ENCODE measurements at regions not wholly inside any gene's neighbourhood (a gene's known extent, or its start where the extent isn't known, plus 50 kb on each side); places are given as distances from the start of the nearest gene placed in this dataset.

DNA sequence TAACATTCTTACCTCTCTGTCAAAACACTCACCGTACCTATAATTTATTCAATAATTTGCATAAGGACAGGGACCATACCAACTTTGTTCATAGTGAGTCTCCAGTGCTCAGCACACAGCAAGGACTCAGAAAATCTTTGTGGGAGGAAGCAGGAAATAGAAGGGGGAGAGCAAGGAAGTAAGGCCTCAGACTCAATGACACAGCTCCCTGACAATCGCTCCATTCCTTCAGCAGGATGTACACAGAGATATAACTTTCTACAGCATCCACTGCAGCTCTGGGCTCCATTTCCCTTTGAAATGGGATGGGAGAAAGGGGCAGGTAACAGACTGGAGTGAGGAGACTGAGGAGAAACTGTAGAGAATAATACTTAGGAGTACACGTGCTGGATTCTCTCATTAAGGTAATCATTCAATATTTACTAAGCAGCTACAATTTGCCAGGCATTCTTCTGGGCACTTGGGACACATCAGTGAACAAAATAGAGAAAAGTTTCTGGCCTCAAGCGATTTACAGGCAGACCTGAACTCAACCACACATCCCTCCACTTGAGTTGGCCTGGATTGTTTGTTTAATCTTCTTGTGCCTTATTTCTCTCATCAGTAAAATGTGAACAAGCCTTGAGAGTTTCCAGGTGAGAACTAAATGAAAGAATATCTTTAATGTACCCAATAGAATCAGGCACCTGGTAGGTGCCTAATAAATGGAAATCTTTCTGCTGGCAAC lies 330.3 kb upstream of the THBS1 start:
- no TSS peak for BruUV-seq (replicated peaks)
- Histone ChIP-seq H4K20me1 (ENCODE audit: insufficient read depth, low read length) (no peaks in the 10 kb centered on the region), H3K79me2 (ENCODE audit: insufficient read depth, low read depth, low read length) (no peaks in the 10 kb centered on the region), H3K9me3 (ENCODE audit: low read length) (no peaks in the 10 kb centered on the region; the same call in 1 of the 2 replicates), H3K36me3 (ENCODE audit: insufficient read depth, low read length) (no peaks in the 10 kb centered on the region), H3K4me2 (ENCODE audit: low read length) (no peak overlapping the region), H3K4me3 (ENCODE audit: low read depth, low read length, poor library complexity, severe bottlenecking) (no peak overlapping the region), H3K4me1 (ENCODE audit: insufficient read depth, low read length, poor library complexity, severe bottlenecking) (no peaks in the 10 kb centered on the region), H3K27ac (ENCODE audit: low read depth, low read length, poor library complexity, severe bottlenecking) (no peak overlapping the region), H3K9me2 (ENCODE audit: insufficient read depth, low read length) (no peaks in the 10 kb centered on the region), H2AFZ (ENCODE audit: low read length) (no peak overlapping the region)
- ChIA-PET CTCF (ENCODE audit: unreplicated experiment) (no interaction called here), POLR2A (no interaction called here)
- no peak for DNase-seq (ENCODE audit: low spot score)
- intact Hi-C loops (cut with micrococcal nuclease; ENCODE audit: unreplicated experiment), result no loop called here
- no peak for TF ChIP-seq EZH2phosphoT487 (IDR thresholded peaks at IDR 0.05; ENCODE audit: borderline replicate concordance, low read depth, low read length)
- TF ChIP-seq, protein P1, sequence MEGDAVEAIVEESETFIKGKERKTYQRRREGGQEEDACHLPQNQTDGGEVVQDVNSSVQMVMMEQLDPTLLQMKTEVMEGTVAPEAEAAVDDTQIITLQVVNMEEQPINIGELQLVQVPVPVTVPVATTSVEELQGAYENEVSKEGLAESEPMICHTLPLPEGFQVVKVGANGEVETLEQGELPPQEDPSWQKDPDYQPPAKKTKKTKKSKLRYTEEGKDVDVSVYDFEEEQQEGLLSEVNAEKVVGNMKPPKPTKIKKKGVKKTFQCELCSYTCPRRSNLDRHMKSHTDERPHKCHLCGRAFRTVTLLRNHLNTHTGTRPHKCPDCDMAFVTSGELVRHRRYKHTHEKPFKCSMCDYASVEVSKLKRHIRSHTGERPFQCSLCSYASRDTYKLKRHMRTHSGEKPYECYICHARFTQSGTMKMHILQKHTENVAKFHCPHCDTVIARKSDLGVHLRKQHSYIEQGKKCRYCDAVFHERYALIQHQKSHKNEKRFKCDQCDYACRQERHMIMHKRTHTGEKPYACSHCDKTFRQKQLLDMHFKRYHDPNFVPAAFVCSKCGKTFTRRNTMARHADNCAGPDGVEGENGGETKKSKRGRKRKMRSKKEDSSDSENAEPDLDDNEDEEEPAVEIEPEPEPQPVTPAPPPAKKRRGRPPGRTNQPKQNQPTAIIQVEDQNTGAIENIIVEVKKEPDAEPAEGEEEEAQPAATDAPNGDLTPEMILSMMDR (conservative IDR thresholded peaks at IDR 0.05; ENCODE audit: low read length), result no peak

DNA sequence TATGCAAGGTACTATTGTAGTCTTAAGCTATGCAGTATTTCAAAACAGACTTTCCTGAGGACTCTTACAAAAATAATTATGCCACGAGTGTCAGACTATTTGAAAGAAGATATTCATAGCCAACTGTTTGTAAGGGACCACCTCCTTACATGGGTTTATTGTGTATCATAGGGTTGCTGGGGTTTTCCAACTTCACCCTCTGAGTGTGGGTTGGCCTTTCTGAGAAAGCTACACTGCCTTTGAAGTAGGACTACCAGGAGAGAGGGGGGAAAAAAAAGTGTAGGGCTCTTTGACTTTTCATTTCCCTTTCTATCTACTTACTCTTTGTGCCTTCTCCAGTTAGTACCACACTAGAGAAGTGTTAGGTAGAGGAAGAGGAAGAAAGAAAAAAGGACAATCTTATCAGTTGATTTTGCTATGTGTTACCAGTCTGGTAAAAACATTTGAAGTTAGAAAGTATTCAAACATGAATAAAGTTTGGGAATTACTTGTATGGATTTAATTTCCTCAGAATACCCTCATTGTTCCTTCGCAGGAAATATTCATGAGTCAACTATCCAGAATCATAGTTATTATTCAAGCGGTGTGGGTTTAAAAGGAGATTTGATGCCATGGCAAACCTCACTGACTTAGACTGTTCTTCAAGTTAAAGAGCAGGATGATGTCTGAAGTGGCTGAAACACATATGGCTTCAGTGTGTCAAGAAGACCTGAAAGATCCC lies 329.3 kb upstream of the THBS1 start:
- H3K9me3 ChIP-seq (ENCODE audit: low read length), result no peaks in the 10 kb centered on the region; the same call in 1 of the 2 replicates
- TF ChIP-seq, protein P1 (conservative IDR thresholded peaks at IDR 0.05; ENCODE audit: low read length), result no peak
- TF ChIP-seq EZH2phosphoT487 (IDR thresholded peaks at IDR 0.05; ENCODE audit: borderline replicate concordance, low read depth, low read length), result no peak
- intact Hi-C loops (cut with micrococcal nuclease; ENCODE audit: unreplicated experiment), result no loop called here
- CTCF ChIA-PET (ENCODE audit: unreplicated experiment), result no interaction called here
- H3K4me2 ChIP-seq (ENCODE audit: low read length), result no peak overlapping the region
- H3K9me2 ChIP-seq (ENCODE audit: insufficient read depth, low read length), result no peaks in the 10 kb centered on the region
- H2AFZ ChIP-seq (ENCODE audit: low read length), result no peak overlapping the region
- no TSS peak for BruUV-seq (replicated peaks)
- H4K20me1 ChIP-seq (ENCODE audit: insufficient read depth, low read length), result no peaks in the 10 kb centered on the region
- H3K4me1 ChIP-seq (ENCODE audit: insufficient read depth, low read length, poor library complexity, severe bottlenecking), result no peaks in the 10 kb centered on the region
- no peaks in the 10 kb centered on the region for H3K36me3 ChIP-seq (ENCODE audit: insufficient read depth, low read length)
- no peaks in the 10 kb centered on the region for H3K79me2 ChIP-seq (ENCODE audit: insufficient read depth, low read depth, low read length)
- no peak overlapping the region for H3K4me3 ChIP-seq (ENCODE audit: low read depth, low read length, poor library complexity, severe bottlenecking)
- no peak overlapping the region for H3K27ac ChIP-seq (ENCODE audit: low read depth, low read length, poor library complexity, severe bottlenecking)
- no peak for DNase-seq (ENCODE audit: low spot score)
- POLR2A ChIA-PET, result no interaction called here

DNA sequence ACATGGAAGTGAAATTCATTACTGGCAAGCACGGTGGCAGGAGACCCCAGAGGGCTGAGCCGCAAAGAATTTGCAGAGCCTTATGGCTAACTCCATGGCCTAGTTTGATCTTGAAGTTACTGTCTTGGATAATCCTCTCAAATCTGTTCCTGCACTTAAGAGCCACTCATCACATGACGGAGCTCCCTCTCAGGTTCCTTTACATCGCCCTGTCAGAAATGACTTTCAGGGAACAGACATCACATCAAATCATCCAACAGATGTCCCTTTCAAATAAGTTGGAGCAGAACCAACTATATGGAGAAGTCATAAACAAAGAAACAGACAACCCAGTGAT lies 328.8 kb upstream of the THBS1 start:
- intact Hi-C loops (cut with micrococcal nuclease; ENCODE audit: unreplicated experiment), result no loop called here

More for the DNA sequence above, 328.8 kb upstream of the THBS1 start:
- Histone ChIP-seq H3K36me3 (ENCODE audit: insufficient read depth, low read length) (no peaks in the 10 kb centered on the region), H3K9me2 (ENCODE audit: insufficient read depth, low read length) (no peaks in the 10 kb centered on the region), H3K79me2 (ENCODE audit: insufficient read depth, low read depth, low read length) (no peaks in the 10 kb centered on the region), H3K4me3 (ENCODE audit: low read depth, low read length, poor library complexity, severe bottlenecking) (no peak overlapping the region), H2AFZ (ENCODE audit: low read length) (no peak overlapping the region), H3K4me1 (ENCODE audit: insufficient read depth, low read length, poor library complexity, severe bottlenecking) (no peaks in the 10 kb centered on the region), H3K4me2 (ENCODE audit: low read length) (no peak overlapping the region), H3K27ac (ENCODE audit: low read depth, low read length, poor library complexity, severe bottlenecking) (no peak overlapping the region), H3K9me3 (ENCODE audit: low read length) (no peaks in the 10 kb centered on the region; the same call in 1 of the 2 replicates), H4K20me1 (ENCODE audit: insufficient read depth, low read length) (no peaks in the 10 kb centered on the region)
- POLR2A ChIA-PET, result no interaction called here
- CTCF ChIA-PET (ENCODE audit: unreplicated experiment), result no interaction called here
- TF ChIP-seq EZH2phosphoT487 (IDR thresholded peaks at IDR 0.05; ENCODE audit: borderline replicate concordance, low read depth, low read length), result no peak
- TF ChIP-seq, protein P1 (conservative IDR thresholded peaks at IDR 0.05; ENCODE audit: low read length), result no peak
- DNase-seq (ENCODE audit: low spot score), result no peak
- BruUV-seq (replicated peaks), result no TSS peak

Data from OCI-LY7 (cell line).